OCI-LY7 (cell line): ENCODE measurements at regions not wholly inside any gene's neighbourhood (a gene's known extent, or its start where the extent isn't known, plus 50 kb on each side); places are given as distances from the start of the nearest gene placed in this dataset.

Experiments
- BruUV-seq: library from RNA; stranded (reverse); fragments of 400-500 nt; replicated peaks from 2 replicates; lab custom pipeline; 2021; lab: Mats Ljungman, UMichigan
- CTCF ChIA-PET: fragments of 300-600 bp; sonication (Branson Sonifier 250); formaldehyde crosslinking; loops from one replicate; lab custom pipeline; 2022; ENCODE audit warnings: antibody characterized with exemption; ENCODE audit not compliant: unreplicated experiment; lab: Charles Lee
- POLR2A ChIA-PET: fragments of 300-600 bp; sonication (Branson Sonifier 250); formaldehyde crosslinking; loops from one replicate; lab custom pipeline; 2022; ENCODE audit warnings: antibody characterized with exemption; lab: Charles Lee
- DNase-seq: peaks from one replicate; pipeline ENCODE4 v3.0.0-alpha.2; 2015; ENCODE audit warnings: low spot score
- H2AFZ ChIP-seq: fragments of 200-600 bp; sonication (generic), shearing (Covaris generic); 2 replicates; pipeline ENCODE4 v1.6.1; 2014; ENCODE audit warnings: mild to moderate bottlenecking, antibody characterized with exemption, low read length, moderate library complexity
- H3K27ac ChIP-seq: fragments of 200-600 bp; sonication (generic); 2 replicates; pipeline ENCODE4 v1.5.1; 2014; ENCODE audit warnings: mixed run types, low read depth, mild to moderate bottlenecking, moderate library complexity, low read length, inconsistent platforms; ENCODE audit not compliant: poor library complexity, severe bottlenecking
- H3K36me3 ChIP-seq: fragments of 200-600 bp; sonication (generic); 2 replicates; pipeline ENCODE4 v1.6.1; 2014; ENCODE audit warnings: mild to moderate bottlenecking, antibody characterized with exemption, low read length, moderate library complexity, mixed read lengths; ENCODE audit not compliant: insufficient read depth
- H3K4me1 ChIP-seq: fragments of 200-600 bp; sonication (generic); 2 replicates; pipeline ENCODE4 v1.5.1; 2014; ENCODE audit warnings: mild to moderate bottlenecking, low read length; ENCODE audit not compliant: insufficient read depth, poor library complexity, severe bottlenecking
- H3K4me2 ChIP-seq: fragments of 200-600 bp; sonication (generic); 2 replicates; pipeline ENCODE4 v1.6.1; 2014; ENCODE audit warnings: mild to moderate bottlenecking, low read length
- H3K4me3 ChIP-seq: fragments of 200-600 bp; sonication (generic); 2 replicates; pipeline ENCODE4 v1.5.1; 2014; ENCODE audit warnings: mild to moderate bottlenecking, low read depth, low read length; ENCODE audit not compliant: poor library complexity, severe bottlenecking
- H3K79me2 ChIP-seq: fragments of 200-600 bp; sonication (generic); 2 replicates; pipeline ENCODE4 v1.6.1; 2016; ENCODE audit warnings: low read depth, mild to moderate bottlenecking, low read length, moderate library complexity, mixed read lengths; ENCODE audit not compliant: insufficient read depth
- H3K9me2 ChIP-seq: fragments of 200-600 bp; sonication (generic); 2 replicates; pipeline ENCODE4 v1.6.1; 2016; ENCODE audit warnings: mild to moderate bottlenecking, low read length, mixed read lengths; ENCODE audit not compliant: insufficient read depth
- H3K9me3 ChIP-seq: fragments of 200-600 bp; sonication (generic); 2 replicates; pipeline ENCODE4 v1.6.1; 2014; ENCODE audit warnings: mild to moderate bottlenecking, mixed run types, low read length, mixed read lengths
- H4K20me1 ChIP-seq: fragments of 200-600 bp; sonication (generic); 2 replicates; pipeline ENCODE4 v1.6.1; 2014; ENCODE audit warnings: mild to moderate bottlenecking, antibody characterized with exemption, low read length, moderate library complexity, mixed read lengths; ENCODE audit not compliant: insufficient read depth
- EZH2phosphoT487 ChIP-seq: fragments of 200-600 bp; sonication (generic); IDR thresholded peaks from 2 replicates; pipeline ENCODE4 v1.6.1; 2018; ENCODE audit warnings: low read depth, borderline replicate concordance, mild to moderate bottlenecking, mixed run types, antibody characterized with exemption, low read length, moderate library complexity, mixed read lengths
- intact Hi-C: fragments of 100-400 bp; cut with micrococcal nuclease; formaldehyde crosslinking; loops from one replicate; pipeline ENCODE4 v1.10.0; 2022; ENCODE audit not compliant: unreplicated experiment
- TF ChIP-seq, protein P1 (sequence below): fragments of 200-600 bp; sonication (generic); conservative IDR thresholded peaks from 2 replicates; pipeline ENCODE4 v1.5.1; 2014; ENCODE audit warnings: mild to moderate bottlenecking, antibody characterized with exemption, low read length, moderate library complexity, mixed read lengths

GRCh38 chr14:44112774-44113460 is 394.2 kb downstream of the FSCB start:
- H3K9me2 ChIP-seq: no peaks in the 10 kb centered on the region
- H3K79me2 ChIP-seq: no peaks in the 10 kb centered on the region
- H3K4me1 ChIP-seq: no peaks in the 10 kb centered on the region
- no peak overlapping the region for H3K4me2 ChIP-seq
- intact Hi-C loops: no loop called here
- H3K36me3 ChIP-seq: no peaks in the 10 kb centered on the region
- no peak for TF ChIP-seq EZH2phosphoT487
- TF ChIP-seq, protein P1, sequence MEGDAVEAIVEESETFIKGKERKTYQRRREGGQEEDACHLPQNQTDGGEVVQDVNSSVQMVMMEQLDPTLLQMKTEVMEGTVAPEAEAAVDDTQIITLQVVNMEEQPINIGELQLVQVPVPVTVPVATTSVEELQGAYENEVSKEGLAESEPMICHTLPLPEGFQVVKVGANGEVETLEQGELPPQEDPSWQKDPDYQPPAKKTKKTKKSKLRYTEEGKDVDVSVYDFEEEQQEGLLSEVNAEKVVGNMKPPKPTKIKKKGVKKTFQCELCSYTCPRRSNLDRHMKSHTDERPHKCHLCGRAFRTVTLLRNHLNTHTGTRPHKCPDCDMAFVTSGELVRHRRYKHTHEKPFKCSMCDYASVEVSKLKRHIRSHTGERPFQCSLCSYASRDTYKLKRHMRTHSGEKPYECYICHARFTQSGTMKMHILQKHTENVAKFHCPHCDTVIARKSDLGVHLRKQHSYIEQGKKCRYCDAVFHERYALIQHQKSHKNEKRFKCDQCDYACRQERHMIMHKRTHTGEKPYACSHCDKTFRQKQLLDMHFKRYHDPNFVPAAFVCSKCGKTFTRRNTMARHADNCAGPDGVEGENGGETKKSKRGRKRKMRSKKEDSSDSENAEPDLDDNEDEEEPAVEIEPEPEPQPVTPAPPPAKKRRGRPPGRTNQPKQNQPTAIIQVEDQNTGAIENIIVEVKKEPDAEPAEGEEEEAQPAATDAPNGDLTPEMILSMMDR: no peak
- H3K27ac ChIP-seq: no peak overlapping the region
- ChIA-PET CTCF (no interaction called here), POLR2A (interaction anchor here (0.6 to 1.3 kb wide), 2 partner anchors 8 to 25 kb away, joined by 4 read pairs; no protein-coding TSS in a partner anchor)
- peaks cover 5% of the 10 kb centered on the region; the same call in 1 of the 2 replicates for H3K9me3 ChIP-seq
- no TSS peak for BruUV-seq
- no peak for DNase-seq
- H3K4me3 ChIP-seq: no peak overlapping the region
- H4K20me1 ChIP-seq: no peaks in the 10 kb centered on the region
- no peak overlapping the region for H2AFZ ChIP-seq

GRCh38 chr14:44109036-44109435 is 398.0 kb downstream of the FSCB start:
- no peaks in the 10 kb centered on the region for H3K79me2 ChIP-seq
- H3K27ac ChIP-seq: no peak overlapping the region
- no peak for DNase-seq
- BruUV-seq: no TSS peak
- H3K36me3 ChIP-seq: no peaks in the 10 kb centered on the region
- no peak overlapping the region for H3K4me3 ChIP-seq
- H3K4me2 ChIP-seq: no peak overlapping the region
- H3K4me1 ChIP-seq: no peaks in the 10 kb centered on the region
- ChIA-PET POLR2A (no interaction called here), CTCF (no interaction called here)
- H4K20me1 ChIP-seq: no peaks in the 10 kb centered on the region
- no peak overlapping the region for H2AFZ ChIP-seq
- TF ChIP-seq EZH2phosphoT487: no peak
- TF ChIP-seq, protein P1: no peak
- intact Hi-C loops: no loop called here
- H3K9me3 ChIP-seq: no peaks in the 10 kb centered on the region
- H3K9me2 ChIP-seq: no peaks in the 10 kb centered on the region

GRCh38 chr14:44108601-44109000 is 398.5 kb downstream of the FSCB start:
- H3K79me2 ChIP-seq: no peaks in the 10 kb centered on the region
- no peak overlapping the region for H3K4me3 ChIP-seq
- no peaks in the 10 kb centered on the region for H4K20me1 ChIP-seq
- no peak overlapping the region for H3K27ac ChIP-seq
- no peaks in the 10 kb centered on the region for H3K9me2 ChIP-seq
- TF ChIP-seq, protein P1: no peak
- no peak for TF ChIP-seq EZH2phosphoT487
- POLR2A ChIA-PET: no interaction called here
- no peaks in the 10 kb centered on the region for H3K4me1 ChIP-seq
- DNase-seq: no peak
- no peak overlapping the region for H2AFZ ChIP-seq
- CTCF ChIA-PET: no interaction called here
- H3K4me2 ChIP-seq: no peak overlapping the region
- no peaks in the 10 kb centered on the region for H3K36me3 ChIP-seq
- H3K9me3 ChIP-seq: no peaks in the 10 kb centered on the region
- BruUV-seq: no TSS peak
- intact Hi-C loops: no loop called here
